Fibroblast of the aortic adventitia (primary cell): ENCODE measurements at regions not wholly inside any gene's neighbourhood (a gene's known extent, or its start where the extent isn't known, plus 50 kb on each side); places are given as distances from the start of the nearest gene placed in this dataset.
A peak's percentile ranks its signal among the peaks of the same experiment; 100 is the strongest.

Source experiments
- DNase-seq: peaks from one replicate; pipeline ENCODE4 v3.0.0-alpha.2; 2010; ENCODE audit warnings: low read depth
- H3K4me3 ChIP-seq: 2 replicates; pipeline ENCODE4 v1.5.1; 2011; ENCODE audit warnings: low read depth, mild to moderate bottlenecking, control low read depth, low read length, moderate library complexity
- TF ChIP-seq, protein P1 (sequence below): IDR thresholded peaks from 2 replicates; pipeline ENCODE4 v1.5.1; 2011; ENCODE audit warnings: mild to moderate bottlenecking, low read length, control low read depth, inconsistent platforms; ENCODE audit not compliant: insufficient read depth

DNA sequence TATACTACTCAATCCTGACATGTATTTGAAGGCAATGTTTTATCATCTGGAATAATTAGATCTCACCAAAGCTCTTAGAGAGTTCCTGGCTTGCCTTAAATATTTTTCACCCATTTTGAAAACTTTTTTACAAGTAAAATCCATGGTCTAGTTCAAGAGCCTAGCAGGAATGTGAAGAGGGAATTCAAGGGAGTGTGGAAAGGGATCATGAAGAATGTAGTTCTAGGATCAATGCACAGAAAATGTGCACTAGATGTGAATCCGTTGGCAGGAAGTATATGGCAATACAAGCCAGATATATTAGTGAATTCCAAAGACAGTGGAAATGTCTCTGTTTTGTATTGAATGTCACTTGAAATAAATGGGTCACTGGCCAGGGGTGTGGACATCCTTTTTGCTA is 167.9 kb upstream of the MOCS2 start:
- TF ChIP-seq, protein P1, sequence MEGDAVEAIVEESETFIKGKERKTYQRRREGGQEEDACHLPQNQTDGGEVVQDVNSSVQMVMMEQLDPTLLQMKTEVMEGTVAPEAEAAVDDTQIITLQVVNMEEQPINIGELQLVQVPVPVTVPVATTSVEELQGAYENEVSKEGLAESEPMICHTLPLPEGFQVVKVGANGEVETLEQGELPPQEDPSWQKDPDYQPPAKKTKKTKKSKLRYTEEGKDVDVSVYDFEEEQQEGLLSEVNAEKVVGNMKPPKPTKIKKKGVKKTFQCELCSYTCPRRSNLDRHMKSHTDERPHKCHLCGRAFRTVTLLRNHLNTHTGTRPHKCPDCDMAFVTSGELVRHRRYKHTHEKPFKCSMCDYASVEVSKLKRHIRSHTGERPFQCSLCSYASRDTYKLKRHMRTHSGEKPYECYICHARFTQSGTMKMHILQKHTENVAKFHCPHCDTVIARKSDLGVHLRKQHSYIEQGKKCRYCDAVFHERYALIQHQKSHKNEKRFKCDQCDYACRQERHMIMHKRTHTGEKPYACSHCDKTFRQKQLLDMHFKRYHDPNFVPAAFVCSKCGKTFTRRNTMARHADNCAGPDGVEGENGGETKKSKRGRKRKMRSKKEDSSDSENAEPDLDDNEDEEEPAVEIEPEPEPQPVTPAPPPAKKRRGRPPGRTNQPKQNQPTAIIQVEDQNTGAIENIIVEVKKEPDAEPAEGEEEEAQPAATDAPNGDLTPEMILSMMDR, result no peak
- peak; percentile 18 for DNase-seq
- H3K4me3 ChIP-seq, result no peak overlapping the region

DNA sequence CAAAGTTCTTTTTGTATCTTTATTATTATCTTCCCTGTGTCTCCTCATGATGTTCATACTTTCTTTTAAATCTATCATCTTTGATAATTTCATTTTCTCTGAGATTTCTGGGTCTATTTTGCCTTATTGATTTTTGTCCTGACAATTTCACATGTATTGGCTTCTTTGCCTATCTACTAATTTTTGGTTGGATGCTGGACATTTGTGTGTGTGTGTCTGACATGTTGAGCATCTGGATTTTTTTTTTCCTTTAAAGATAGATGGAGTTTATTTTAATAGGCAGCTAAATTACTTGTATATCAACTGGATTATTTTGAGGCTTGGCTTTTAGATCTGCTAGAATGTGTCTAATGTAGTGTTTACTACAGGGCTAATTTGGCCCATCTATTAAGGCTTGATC is 178.0 kb upstream of the MOCS2 start:
- DNase-seq, result no peak
- no peak overlapping the region for H3K4me3 ChIP-seq
- TF ChIP-seq, protein P1, result no peak

DNA sequence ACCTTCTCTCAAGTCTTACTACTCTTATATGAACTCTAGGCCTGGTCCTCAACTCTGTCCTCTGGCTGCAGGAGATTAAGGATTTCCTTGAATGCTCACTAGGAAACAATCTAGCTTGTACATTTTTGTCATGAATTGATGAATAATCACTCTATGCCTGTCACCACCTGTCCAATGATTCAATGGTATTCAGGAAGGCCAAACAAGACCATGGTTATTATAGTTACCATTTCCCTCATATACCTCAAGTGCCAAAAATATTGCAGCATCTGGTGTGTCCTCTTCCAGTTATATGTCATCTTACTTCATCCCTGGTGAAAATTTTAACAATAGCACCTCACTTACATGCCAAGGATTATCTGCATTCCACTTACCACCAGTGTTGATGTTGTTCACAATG is 179.0 kb upstream of the MOCS2 start:
- DNase-seq, result peak; percentile 48
- TF ChIP-seq, protein P1, result no peak
- H3K4me3 ChIP-seq, result no peak overlapping the region

DNA sequence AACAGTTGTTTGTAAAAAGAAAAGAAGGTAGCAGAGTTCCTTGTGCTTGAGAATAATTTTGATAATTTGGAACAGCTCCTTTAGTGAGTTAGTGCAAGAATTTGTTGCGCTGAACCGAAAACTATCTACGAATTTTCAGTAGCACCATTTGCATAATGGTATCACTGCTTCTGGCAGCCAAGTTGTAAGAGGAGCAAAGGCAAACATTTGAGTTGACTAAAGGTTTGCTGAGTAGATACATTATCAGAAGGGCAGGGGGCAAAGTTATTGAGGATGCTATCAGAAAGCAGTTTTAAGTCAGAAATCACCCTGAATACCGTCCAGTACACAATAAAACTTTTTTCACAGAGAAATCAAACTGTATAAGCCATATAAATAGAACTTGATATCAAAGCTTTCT is 181.5 kb upstream of the MOCS2 start:
- TF ChIP-seq, protein P1, result no peak
- H3K4me3 ChIP-seq, result no peak overlapping the region
- DNase-seq, result no peak

DNA sequence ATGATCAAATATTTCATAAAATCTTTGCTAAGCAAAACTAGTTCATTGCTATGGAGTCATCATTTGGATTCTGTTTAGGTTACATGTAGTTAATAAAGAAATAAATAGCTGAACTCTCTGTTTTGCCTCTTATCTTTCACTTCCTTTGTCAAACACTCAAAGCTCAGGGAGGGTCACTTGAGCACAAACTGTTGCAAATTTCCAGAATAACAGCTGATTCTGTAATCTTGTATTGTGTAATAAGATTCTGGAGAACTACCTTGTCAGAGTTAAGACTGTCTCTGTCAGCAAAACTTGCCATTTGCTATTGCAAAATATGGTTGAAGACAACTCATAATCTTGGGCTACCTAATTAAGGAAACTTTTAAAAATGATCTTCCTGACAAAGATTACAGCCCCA is 182.0 kb upstream of the MOCS2 start:
- TF ChIP-seq, protein P1, result no peak
- peak; percentile 79 for DNase-seq

DNA sequence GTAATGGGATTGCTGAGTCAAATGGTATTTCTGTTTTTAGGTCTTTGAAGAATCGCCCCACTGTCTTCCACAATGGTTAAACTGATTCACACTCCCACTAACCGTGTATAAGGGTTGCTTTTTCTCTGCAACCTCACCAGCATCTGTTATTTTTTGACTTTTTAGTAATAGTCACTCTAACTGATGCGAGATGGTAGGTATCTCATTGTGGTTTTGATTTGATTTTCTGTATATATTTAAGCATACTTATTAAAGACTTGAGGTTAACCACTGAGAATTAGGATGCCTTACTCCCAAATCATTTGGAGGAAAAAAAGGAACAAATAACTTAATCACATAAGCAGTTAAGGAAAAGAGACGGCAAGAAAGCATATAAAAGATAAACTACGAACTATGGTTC is 181.6 kb upstream of the FST start:
- H3K4me3 ChIP-seq, result no peak overlapping the region
- TF ChIP-seq, protein P1, result no peak
- DNase-seq, result no peak

More for the DNA sequence above, 182.0 kb upstream of the MOCS2 start:
- H3K4me3 ChIP-seq, result no peak overlapping the region

DNA sequence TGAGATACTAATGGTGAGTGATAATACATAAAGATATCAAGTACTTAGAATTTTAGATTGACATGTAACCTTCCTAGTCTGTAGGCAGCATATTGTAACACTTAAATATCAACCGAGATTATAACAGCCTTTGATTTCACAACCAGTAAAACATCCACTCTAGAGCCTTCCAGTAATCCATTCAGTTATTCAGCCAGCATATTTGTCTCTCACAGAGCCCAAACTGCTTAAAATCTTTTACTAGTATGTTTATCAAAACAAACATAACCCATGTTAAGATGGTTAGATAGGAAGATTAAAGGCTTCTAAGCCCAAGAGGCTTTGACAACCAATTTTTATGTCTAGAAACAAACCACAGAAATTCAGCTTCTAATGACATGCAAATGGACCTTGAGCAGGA is 177.9 kb upstream of the FST start:
- TF ChIP-seq, protein P1, result no peak
- H3K4me3 ChIP-seq, result no peak overlapping the region
- DNase-seq, result peak; percentile 71
